K562 (cell line): ENCODE measurements at regions not wholly inside any gene's neighbourhood (a gene's known extent, or its start where the extent isn't known, plus 50 kb on each side); places are given as distances from the start of the nearest gene placed in this dataset.
A peak's percentile ranks its signal among the peaks of the same experiment; 100 is the strongest.

Source experiments
- GABPB1 ChIP-seq: sonication (generic); formaldehyde crosslinking; IDR thresholded peaks from 2 replicates; pipeline ENCODE4 v1.8.0; 2022; ENCODE audit warnings: mild to moderate bottlenecking, missing genetic modification reagents
- HDAC2 ChIP-seq: fragments of 450-650 bp; IDR thresholded peaks from 2 replicates; pipeline ENCODE4 v1.6.1; 2016; ENCODE audit warnings: mild to moderate bottlenecking
- LEF1 ChIP-seq: fragments of 450-650 bp; IDR thresholded peaks from 2 replicates; pipeline ENCODE4 v1.6.1; 2016; ENCODE audit warnings: mild to moderate bottlenecking
- MCM3 ChIP-seq: fragments of 450-650 bp; IDR thresholded peaks from 2 replicates; pipeline ENCODE4 v1.6.1; 2016
- NCOA2 ChIP-seq, 2 experiments: fragments of 450-650 bp; IDR thresholded peaks; 2 replicates each; pipeline ENCODE4 v1.6.1; 2018; ENCODE audit warnings: mild to moderate bottlenecking in 2 of 2, moderate library complexity in 1 of 2; ENCODE audit not compliant: partially characterized antibody in 2 of 2
- NR2F6 ChIP-seq: fragments of 450-650 bp; formaldehyde crosslinking; IDR thresholded peaks from 2 replicates; pipeline ENCODE4 v1.4.0; 2020; ENCODE audit warnings: mild to moderate bottlenecking
- NRF1 ChIP-seq, 2 experiments: fragments of 450-650 bp; IDR thresholded peaks in 1 of 2; conservative IDR thresholded peaks in 1 of 2; 2 replicates each; pipeline ENCODE4 v1.6.1; 2014; ENCODE audit warnings: mild to moderate bottlenecking in 2 of 2
- PML ChIP-seq: IDR thresholded peaks from 2 replicates; pipeline ENCODE4 v1.6.1; 2012; ENCODE audit warnings: low read length, inconsistent platforms
- RBFOX2 ChIP-seq: fragments of 200-400 bp; formaldehyde crosslinking; IDR thresholded peaks from 2 replicates; pipeline ENCODE4 v1.6.1; 2017; ENCODE audit warnings: low read depth, mild to moderate bottlenecking, low read length, moderate library complexity
- RFX5 ChIP-seq: IDR thresholded peaks from 2 replicates; pipeline ENCODE4 v1.6.1; 2011; ENCODE audit warnings: low read depth, mild to moderate bottlenecking, improper control_type of control experiment, low read length
- SMAD2 ChIP-seq: fragments of 150-350 bp; IDR thresholded peaks from 2 replicates; pipeline ENCODE4 v1.6.1; 2014; ENCODE audit warnings: low read depth, mild to moderate bottlenecking, low read length
- XRCC5 ChIP-seq: fragments of 200-400 bp; formaldehyde crosslinking; IDR thresholded peaks from 2 replicates; pipeline ENCODE4 v1.6.1; 2017; ENCODE audit warnings: low read depth, mild to moderate bottlenecking, low read length
- ZBTB7A ChIP-seq: IDR thresholded peaks from 2 replicates; pipeline ENCODE4 v1.6.1; 2011; ENCODE audit warnings: low read depth, mild to moderate bottlenecking, low read length, moderate library complexity, borderline replicate concordance; ENCODE audit not compliant: control insufficient read depth
- ZNF3 ChIP-seq: fragments of 250-450 bp; sonication (Bioruptor Pico); IDR thresholded peaks from 2 replicates; pipeline ENCODE4 v1.5.0; 2021; ENCODE audit warnings: mild to moderate bottlenecking, moderate library complexity
- ZNF583 ChIP-seq: fragments of 250-450 bp; sonication (Bioruptor Pico); IDR thresholded peaks from 2 replicates; pipeline ENCODE4 v1.4.0; 2020
- TF ChIP-seq, protein P1 (sequence below): IDR thresholded peaks from 2 replicates; pipeline ENCODE4 v1.6.1; 2011; ENCODE audit warnings: borderline replicate concordance, low read depth, mild to moderate bottlenecking, moderate library complexity, low read length; ENCODE audit not compliant: insufficient read depth, poor library complexity, severe bottlenecking
- TF ChIP-seq, protein P2 (sequence below): sonication (generic); formaldehyde crosslinking; IDR thresholded peaks from 2 replicates; pipeline ENCODE4 v1.8.0; 2022; ENCODE audit warnings: mild to moderate bottlenecking, missing genetic modification reagents, borderline replicate concordance
- TF ChIP-seq, protein P3 (sequence below): fragments of 250-450 bp; sonication (Bioruptor Pico); IDR thresholded peaks from 2 replicates; pipeline ENCODE4 v1.4.0; 2020; ENCODE audit warnings: mild to moderate bottlenecking, moderate library complexity
- TF ChIP-seq, protein P4 (sequence below): sonication (generic); formaldehyde crosslinking; IDR thresholded peaks from 2 replicates; pipeline ENCODE4 v1.8.0; 2022; ENCODE audit warnings: mild to moderate bottlenecking, low read depth, missing genetic modification reagents
- TF ChIP-seq, protein P5 (sequence below), 2 experiments: fragments of 450-650 bp in 1 of 2; sonication (generic) in 1 of 2; formaldehyde crosslinking in 1 of 2; IDR thresholded peaks in 1 of 2; conservative IDR thresholded peaks in 1 of 2; 2 replicates each; pipeline versions ENCODE4 v1.6.1 to v1.8.1; 2016 to 2023; ENCODE audit warnings: mild to moderate bottlenecking in 2 of 2, moderate library complexity in 2 of 2, inconsistent platforms in 1 of 2, missing genetic modification reagents in 1 of 2

DNA sequence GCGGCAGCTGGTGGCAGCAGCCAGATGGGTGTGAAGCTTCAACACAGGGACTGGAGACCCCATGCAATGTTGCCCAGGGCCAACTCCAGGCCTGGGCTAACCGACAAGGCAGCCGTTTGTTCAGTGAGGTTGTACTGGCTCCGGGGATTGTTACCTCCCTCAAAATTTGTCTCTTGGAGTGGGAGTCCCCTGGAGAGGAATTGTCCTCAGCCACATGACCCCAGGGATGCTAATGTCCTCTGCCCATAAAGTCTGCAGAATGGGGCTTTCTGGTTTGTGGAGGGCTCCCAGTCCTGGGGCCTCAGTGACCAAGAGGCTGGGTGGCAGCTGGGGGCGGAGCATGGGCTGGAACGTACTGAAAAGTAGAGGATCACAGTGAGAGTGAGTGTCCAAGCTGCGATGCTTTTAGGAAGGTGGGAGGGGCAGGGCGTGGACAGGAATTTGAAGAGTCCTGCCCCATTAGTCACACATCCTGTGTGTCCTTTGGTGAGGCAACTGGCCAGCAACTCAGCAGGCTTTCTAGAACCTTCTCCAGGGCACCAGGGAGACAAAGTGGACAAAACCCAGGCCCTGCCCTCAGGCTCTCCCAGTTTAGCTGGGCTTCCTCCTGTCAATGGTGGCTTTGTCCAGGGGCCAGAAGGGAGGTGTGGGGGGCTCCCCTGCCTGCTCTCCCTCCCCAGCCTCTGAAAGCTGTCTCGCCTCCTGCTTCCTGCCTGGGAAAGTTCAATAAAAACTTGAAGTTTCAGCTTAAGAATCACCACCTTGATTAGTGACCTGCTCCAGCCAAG, 114.0 kb downstream of the NSG2 start (continued):
- TF ChIP-seq SMAD2 (no peak), RBFOX2 (0 out of 2 replicates have a peak, but pooled peaks have one; percentile 22), HDAC2 (no peak), ZNF583 (CRISPR knock-in tag) (no peak), ZNF3 (CRISPR knock-in tag) (no peak), NR2F6 (no peak), ZBTB7A (no peak), NCOA2 (IDR thresholded peaks at IDR 0.05; ENCODE audit: partially characterized antibody in 2 of 2) (no peak), RFX5 (no peak), LEF1 (no peak), GABPB1 (CRISPR knock-in tag) (no peak), MCM3 (no peak), PML (no peak), XRCC5 (no peak), NRF1 (conservative IDR thresholded peaks at IDR 0.05 in 1 of 2, IDR thresholded peaks at IDR 0.05 in 1 of 2) (peak; percentile 16 to 25; a peak in 1 of 4 replicates)
- TF ChIP-seq, protein P1, sequence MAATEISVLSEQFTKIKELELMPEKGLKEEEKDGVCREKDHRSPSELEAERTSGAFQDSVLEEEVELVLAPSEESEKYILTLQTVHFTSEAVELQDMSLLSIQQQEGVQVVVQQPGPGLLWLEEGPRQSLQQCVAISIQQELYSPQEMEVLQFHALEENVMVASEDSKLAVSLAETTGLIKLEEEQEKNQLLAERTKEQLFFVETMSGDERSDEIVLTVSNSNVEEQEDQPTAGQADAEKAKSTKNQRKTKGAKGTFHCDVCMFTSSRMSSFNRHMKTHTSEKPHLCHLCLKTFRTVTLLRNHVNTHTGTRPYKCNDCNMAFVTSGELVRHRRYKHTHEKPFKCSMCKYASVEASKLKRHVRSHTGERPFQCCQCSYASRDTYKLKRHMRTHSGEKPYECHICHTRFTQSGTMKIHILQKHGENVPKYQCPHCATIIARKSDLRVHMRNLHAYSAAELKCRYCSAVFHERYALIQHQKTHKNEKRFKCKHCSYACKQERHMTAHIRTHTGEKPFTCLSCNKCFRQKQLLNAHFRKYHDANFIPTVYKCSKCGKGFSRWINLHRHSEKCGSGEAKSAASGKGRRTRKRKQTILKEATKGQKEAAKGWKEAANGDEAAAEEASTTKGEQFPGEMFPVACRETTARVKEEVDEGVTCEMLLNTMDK: no peak
- TF ChIP-seq, protein P2, sequence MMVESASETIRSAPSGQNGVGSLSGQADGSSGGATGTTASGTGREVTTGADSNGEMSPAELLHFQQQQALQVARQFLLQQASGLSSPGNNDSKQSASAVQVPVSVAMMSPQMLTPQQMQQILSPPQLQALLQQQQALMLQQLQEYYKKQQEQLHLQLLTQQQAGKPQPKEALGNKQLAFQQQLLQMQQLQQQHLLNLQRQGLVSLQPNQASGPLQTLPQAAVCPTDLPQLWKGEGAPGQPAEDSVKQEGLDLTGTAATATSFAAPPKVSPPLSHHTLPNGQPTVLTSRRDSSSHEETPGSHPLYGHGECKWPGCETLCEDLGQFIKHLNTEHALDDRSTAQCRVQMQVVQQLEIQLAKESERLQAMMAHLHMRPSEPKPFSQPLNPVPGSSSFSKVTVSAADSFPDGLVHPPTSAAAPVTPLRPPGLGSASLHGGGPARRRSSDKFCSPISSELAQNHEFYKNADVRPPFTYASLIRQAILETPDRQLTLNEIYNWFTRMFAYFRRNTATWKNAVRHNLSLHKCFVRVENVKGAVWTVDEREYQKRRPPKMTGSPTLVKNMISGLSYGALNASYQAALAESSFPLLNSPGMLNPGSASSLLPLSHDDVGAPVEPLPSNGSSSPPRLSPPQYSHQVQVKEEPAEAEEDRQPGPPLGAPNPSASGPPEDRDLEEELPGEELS: no peak
- TF ChIP-seq, protein P3, sequence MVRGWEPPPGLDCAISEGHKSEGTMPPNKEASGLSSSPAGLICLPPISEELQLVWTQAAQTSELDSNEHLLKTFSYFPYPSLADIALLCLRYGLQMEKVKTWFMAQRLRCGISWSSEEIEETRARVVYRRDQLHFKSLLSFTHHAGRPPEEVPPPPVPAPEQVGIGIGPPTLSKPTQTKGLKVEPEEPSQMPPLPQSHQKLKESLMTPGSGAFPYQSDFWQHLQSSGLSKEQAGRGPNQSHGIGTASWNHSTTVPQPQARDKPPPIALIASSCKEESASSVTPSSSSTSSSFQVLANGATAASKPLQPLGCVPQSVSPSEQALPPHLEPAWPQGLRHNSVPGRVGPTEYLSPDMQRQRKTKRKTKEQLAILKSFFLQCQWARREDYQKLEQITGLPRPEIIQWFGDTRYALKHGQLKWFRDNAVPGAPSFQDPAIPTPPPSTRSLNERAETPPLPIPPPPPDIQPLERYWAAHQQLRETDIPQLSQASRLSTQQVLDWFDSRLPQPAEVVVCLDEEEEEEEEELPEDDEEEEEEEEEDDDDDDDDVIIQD: no peak
- TF ChIP-seq, protein P4, sequence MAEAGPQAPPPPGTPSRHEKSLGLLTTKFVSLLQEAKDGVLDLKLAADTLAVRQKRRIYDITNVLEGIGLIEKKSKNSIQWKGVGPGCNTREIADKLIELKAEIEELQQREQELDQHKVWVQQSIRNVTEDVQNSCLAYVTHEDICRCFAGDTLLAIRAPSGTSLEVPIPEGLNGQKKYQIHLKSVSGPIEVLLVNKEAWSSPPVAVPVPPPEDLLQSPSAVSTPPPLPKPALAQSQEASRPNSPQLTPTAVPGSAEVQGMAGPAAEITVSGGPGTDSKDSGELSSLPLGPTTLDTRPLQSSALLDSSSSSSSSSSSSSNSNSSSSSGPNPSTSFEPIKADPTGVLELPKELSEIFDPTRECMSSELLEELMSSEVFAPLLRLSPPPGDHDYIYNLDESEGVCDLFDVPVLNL: no peak
- TF ChIP-seq, protein P5, sequence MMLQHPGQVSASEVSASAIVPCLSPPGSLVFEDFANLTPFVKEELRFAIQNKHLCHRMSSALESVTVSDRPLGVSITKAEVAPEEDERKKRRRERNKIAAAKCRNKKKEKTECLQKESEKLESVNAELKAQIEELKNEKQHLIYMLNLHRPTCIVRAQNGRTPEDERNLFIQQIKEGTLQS (IDR thresholded peaks at IDR 0.05): peak; percentile 37; the same call in 1 of the 2 replicates
- TF ChIP-seq, protein P5 (CRISPR knock-in tag; conservative IDR thresholded peaks at IDR 0.05): no peak
